AG09319 (cell line): ENCODE measurements at regions not wholly inside any gene's neighbourhood (a gene's known extent, or its start where the extent isn't known, plus 50 kb on each side); places are given as distances from the start of the nearest gene placed in this dataset.

ENCODE experiments used
- DNase-seq: peaks from one replicate; pipeline ENCODE4 v3.0.0-alpha.2; 2010; ENCODE audit warnings: low read depth; ENCODE audit errors: extremely low read depth
- CTCF ChIP-seq: IDR thresholded peaks from 2 replicates; pipeline ENCODE4 v1.5.1; 2011; ENCODE audit warnings: low read depth, mild to moderate bottlenecking, inconsistent platforms, low read length, moderate library complexity

DNA sequence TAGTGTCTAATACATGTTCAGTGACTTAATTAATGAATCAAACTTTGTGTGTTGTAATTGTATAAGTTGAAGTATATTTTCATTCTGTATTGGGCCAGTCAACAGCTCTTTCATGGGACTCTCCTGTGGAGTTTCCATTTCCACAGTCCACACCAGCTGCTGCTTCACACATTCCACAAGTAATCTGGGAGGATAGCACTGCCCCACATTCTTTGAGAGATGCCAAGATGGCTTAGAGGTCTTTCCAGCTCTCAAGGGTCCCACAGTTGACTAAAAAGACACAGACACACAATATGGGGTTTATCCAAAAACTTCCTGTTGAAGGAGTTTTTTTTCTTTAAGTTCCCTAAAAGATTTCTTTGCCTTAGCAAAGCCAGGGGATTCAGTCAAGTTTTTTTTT, 408.3 kb downstream of the AACS start:
- no peak for TF ChIP-seq CTCF
- DNase-seq: no peak

DNA sequence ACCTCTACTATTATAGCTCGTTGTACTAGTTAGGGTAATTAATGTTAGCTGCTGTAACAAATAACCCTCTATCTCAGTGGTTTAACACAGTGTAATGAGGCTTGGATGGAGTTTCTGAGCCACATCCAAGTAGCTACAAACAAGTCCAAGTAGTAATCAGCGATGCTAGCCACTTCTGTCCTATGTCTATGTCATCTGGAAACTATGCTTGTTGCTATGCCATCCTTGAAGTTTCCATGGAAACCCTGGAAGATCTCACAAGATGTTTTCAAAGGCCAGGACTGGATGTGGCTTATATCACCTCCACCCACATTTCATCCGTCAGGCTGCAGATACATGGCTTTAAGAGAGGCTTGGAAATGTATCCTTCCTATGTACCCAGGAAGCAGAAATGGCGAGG, 422.1 kb downstream of the AACS start:
- no peak for DNase-seq
- TF ChIP-seq CTCF: no peak

DNA sequence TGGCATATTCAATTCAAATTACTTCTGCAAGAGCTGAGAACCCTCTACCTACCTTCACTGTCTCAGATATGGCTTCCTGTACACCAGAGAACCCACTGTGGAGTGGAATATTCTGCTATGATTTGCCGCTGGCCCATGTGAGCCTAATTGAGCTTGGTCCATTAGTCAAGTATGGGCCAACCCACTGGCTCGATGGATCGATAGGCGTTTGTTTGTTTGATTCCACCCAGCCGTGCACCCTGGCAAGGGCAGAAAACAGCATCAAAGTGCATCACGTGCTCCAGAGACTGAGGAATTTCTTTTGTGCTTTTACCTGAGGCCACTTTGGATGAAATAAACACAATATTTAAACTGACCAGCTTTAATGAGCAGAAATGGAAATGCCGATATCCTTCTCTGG, 426.3 kb downstream of the AACS start:
- DNase-seq: no peak
- TF ChIP-seq CTCF: no peak

GRCh38 chr12:125492354-125493270, 427.4 kb downstream of the AACS start:
- no peak for TF ChIP-seq CTCF

DNA sequence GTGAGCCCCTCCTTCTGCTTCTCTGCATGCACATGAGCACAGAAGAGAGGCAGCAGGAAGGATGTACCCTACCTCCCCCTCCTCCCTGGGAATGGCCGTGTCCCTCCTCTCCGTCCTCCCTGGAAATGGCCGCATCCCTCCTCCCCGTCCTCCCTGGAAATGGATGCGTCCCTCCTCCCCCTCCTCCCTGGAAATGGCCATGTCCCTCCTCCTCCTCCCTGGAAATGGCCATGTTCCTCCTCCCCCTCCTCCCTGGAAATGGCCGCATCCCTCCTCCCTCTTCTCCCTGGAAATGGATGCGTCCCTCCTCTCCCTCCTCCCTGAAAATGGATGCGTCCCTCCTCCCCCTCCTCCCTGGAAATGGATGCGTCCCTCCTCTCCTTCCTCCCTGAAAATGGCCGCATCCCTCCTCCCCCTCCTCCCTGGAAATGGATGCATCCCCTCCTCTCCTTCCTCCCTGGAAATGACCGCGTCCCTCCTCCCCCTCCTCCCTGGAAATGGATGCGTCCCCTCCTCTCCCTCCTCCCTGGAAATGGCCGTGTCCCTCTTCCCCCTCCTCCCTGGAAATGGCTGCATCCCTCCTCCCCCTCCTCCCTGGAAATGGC, 428.6 kb downstream of the AACS start:
- TF ChIP-seq CTCF: no peak
- DNase-seq: no peak

More at GRCh38 chr12:125492354-125493270, 427.4 kb downstream of the AACS start:
- DNase-seq: no peak

DNA sequence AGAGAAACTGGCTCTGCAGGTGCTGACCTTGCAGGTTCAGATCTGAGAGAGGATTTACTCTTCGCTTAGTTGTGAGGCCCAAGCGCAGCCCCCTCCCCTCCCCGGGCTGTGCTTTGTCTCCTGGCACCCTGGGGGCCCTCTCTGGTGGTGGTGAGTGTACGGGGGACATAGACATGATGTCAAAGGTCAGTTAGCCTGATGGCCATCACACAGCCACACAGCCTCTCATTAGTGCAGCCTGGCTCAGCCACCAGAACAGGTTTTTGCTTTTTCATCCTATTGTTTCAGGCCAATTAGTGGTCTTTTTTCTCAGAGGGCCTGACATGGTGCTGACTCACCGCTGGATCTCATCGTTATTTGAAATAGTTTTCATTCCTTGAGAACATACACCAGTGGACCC, 437.9 kb downstream of the AACS start:
- no peak for DNase-seq
- no peak for TF ChIP-seq CTCF

- TF ChIP-seq CTCF: no peak
- DNase-seq: no peak
Observed at GRCh38 chr12:125509195-125509594, 444.0 kb downstream of the AACS start.
